GM12874 (cell line): ENCODE measurements at regions not wholly inside any gene's neighbourhood (a gene's known extent, or its start where the extent isn't known, plus 50 kb on each side); places are given as distances from the start of the nearest gene placed in this dataset.

Experiments
- TF ChIP-seq, protein P1 (sequence below): IDR thresholded peaks from 2 replicates; pipeline ENCODE4 v1.5.1; 2011; ENCODE audit warnings: low read depth, mild to moderate bottlenecking, control low read depth, low read length, moderate library complexity; ENCODE audit not compliant: insufficient read depth

- TF ChIP-seq, protein P1, sequence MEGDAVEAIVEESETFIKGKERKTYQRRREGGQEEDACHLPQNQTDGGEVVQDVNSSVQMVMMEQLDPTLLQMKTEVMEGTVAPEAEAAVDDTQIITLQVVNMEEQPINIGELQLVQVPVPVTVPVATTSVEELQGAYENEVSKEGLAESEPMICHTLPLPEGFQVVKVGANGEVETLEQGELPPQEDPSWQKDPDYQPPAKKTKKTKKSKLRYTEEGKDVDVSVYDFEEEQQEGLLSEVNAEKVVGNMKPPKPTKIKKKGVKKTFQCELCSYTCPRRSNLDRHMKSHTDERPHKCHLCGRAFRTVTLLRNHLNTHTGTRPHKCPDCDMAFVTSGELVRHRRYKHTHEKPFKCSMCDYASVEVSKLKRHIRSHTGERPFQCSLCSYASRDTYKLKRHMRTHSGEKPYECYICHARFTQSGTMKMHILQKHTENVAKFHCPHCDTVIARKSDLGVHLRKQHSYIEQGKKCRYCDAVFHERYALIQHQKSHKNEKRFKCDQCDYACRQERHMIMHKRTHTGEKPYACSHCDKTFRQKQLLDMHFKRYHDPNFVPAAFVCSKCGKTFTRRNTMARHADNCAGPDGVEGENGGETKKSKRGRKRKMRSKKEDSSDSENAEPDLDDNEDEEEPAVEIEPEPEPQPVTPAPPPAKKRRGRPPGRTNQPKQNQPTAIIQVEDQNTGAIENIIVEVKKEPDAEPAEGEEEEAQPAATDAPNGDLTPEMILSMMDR = no peak
These were observed 58.5 kb downstream of the TEX13C start for GRCh38 chrX:125378205-125378604.

GRCh38 chrX:125378770-125379169, 59.1 kb downstream of the TEX13C start:
- TF ChIP-seq, protein P1 = no peak

GRCh38 chrX:125382148-125382628, 62.5 kb downstream of the TEX13C start:
- TF ChIP-seq, protein P1 = no peak

- TF ChIP-seq, protein P1 = no peak
These were observed 63.2 kb downstream of the TEX13C start for GRCh38 chrX:125382889-125383288.

DNA sequence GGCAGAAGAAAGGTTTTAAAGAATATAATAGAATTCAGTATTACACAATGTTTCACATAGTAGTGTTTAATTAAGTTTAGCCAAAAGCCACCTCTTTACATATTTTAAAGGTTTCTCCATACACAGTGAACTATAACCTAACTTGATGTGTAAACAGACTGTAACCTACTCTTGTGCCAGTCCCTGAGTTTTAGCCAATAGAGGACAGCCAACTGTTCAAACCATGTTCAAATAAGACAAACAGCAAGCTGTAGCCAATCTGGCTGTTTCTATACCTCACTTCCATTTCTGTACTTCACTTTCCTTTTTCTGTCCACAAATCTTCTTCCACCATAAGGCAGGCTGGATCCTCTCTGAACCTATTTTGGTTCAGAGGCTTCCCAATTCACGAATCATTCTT, 65.2 kb downstream of the TEX13C start:
- TF ChIP-seq, protein P1 = no peak

DNA sequence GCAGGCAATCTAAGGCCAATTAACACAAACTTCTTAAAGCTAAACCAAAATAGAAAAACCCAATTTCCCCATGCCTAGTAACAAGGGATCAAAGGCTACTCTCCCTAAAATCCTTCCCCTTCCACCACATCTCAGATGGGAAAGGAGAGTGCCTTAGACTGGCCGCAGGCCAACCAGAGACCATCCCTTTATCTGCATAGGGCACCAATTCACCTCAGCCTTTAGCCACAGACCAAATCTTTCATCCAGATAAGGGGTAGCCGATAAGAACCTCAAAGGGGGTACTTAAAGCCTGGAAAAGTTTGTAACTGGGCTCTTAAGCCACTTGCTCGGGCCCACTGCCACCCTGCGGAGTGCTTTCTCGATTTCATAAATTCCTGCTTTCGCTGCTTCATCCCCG, 68.3 kb downstream of the TEX13C start:
- TF ChIP-seq, protein P1 = no peak

GRCh38 chrX:125394449-125394848, 74.8 kb downstream of the TEX13C start:
- TF ChIP-seq, protein P1 = no peak
